Endothelial cell of umbilical vein (primary cell): ENCODE measurements at regions not wholly inside any gene's neighbourhood (a gene's known extent, or its start where the extent isn't known, plus 50 kb on each side); places are given as distances from the start of the nearest gene placed in this dataset.

ENCODE experiments used
- BruUV-seq: library from RNA; stranded (reverse); fragments of 400-500 nt; replicated peaks from 2 replicates; lab custom pipeline; 2021; lab: Mats Ljungman, UMichigan
- CTCF ChIA-PET: fragments of 300-600, 350-600 bp; sonication (Branson Sonifier 250); formaldehyde crosslinking; loops from one replicate; lab custom pipeline; 2021; ENCODE audit warnings: antibody characterized with exemption, inconsistent platforms; lab: Charles Lee
- POLR2A ChIA-PET: fragments of 300-600, 350-600 bp; sonication (Branson Sonifier 250); formaldehyde crosslinking; loops from one replicate; lab custom pipeline; 2021; ENCODE audit warnings: antibody characterized with exemption, inconsistent platforms; lab: Charles Lee
- DNase-seq: peaks from one replicate; pipeline ENCODE4 v3.0.0-alpha.2; 2011; ENCODE audit warnings: low read depth, low spot score
- FAIRE-seq: peaks from 2 replicates; lab custom pipeline; 2011; peaks lifted over from hg19 to GRCh38; lab: Jason Lieb, UNC
- H2AFZ ChIP-seq: 2 replicates; pipeline ENCODE4 v1.6.0; 2012; ENCODE audit warnings: low read depth, low read length, control low read depth, inconsistent platforms
- H3K27ac ChIP-seq: 2 replicates; pipeline ENCODE4 v1.5.1; 2011; ENCODE audit warnings: low read depth, mild to moderate bottlenecking, control low read depth, low read length, moderate library complexity; ENCODE audit not compliant: insufficient read depth
- H3K27me3 ChIP-seq, 2 experiments: 2 replicates each; pipeline versions ENCODE4 v1.6.0 to v1.6.1; 2011; ENCODE audit warnings: low read length in 2 of 2, mixed read lengths in 1 of 2; ENCODE audit not compliant: control insufficient read depth in 2 of 2, insufficient read depth in 2 of 2
- H3K36me3 ChIP-seq, 2 experiments: 2 replicates in 1 of 2; 3 replicates in 1 of 2; pipeline ENCODE4 v1.5.1; 2011; ENCODE audit warnings: low read length in 2 of 2, mild to moderate bottlenecking in 1 of 2, moderate library complexity in 1 of 2; ENCODE audit not compliant: control insufficient read depth in 2 of 2, insufficient read depth in 2 of 2; ENCODE audit errors: extremely low read depth in 1 of 2
- H3K4me1 ChIP-seq: 3 replicates; pipeline ENCODE4 v1.5.1; 2011; ENCODE audit warnings: mild to moderate bottlenecking, low read length; ENCODE audit not compliant: control insufficient read depth, insufficient read depth; ENCODE audit errors: extremely low read depth
- H3K4me2 ChIP-seq: 2 replicates; pipeline ENCODE4 v1.6.1; 2011; ENCODE audit warnings: low read length, control low read depth, mixed read lengths; ENCODE audit not compliant: insufficient read depth
- H3K4me3 ChIP-seq, 3 experiments: fragments of 200-600 bp in 1 of 3; sonication (generic), shearing (Covaris generic) in 1 of 3; replicated peaks in 1 of 3; 2 replicates each; pipeline ENCODE4 v1.5.1; 2011 to 2016; ENCODE audit warnings: control low read depth in 3 of 3, low read length in 3 of 3, mild to moderate bottlenecking in 2 of 3, inconsistent platforms in 1 of 3, low read depth in 1 of 3, moderate library complexity in 1 of 3; ENCODE audit not compliant: insufficient read depth in 1 of 3
- H3K79me2 ChIP-seq: 2 replicates; pipeline ENCODE4 v1.6.0; 2012; ENCODE audit warnings: low read length, inconsistent platforms; ENCODE audit not compliant: control insufficient read depth, insufficient read depth
- H3K9ac ChIP-seq: replicated peaks from 2 replicates; pipeline ENCODE3; 2011; ENCODE audit warnings: low read length, control low read depth; ENCODE audit not compliant: insufficient read depth; ENCODE audit errors: extremely low read depth
- H3K9me1 ChIP-seq: replicated peaks from 3 replicates; pipeline ENCODE4 v1.6.0; 2011; ENCODE audit warnings: mild to moderate bottlenecking, low read length; ENCODE audit not compliant: control insufficient read depth, insufficient read depth; ENCODE audit errors: extremely low read depth
- H3K9me3 ChIP-seq: replicated peaks from 2 replicates; pipeline ENCODE4 v1.5.1; 2012; ENCODE audit warnings: low read length, inconsistent platforms; ENCODE audit not compliant: control insufficient read depth, insufficient read depth
- H4K20me1 ChIP-seq: replicated peaks from 2 replicates; pipeline ENCODE3; 2011; ENCODE audit warnings: mild to moderate bottlenecking, low read length; ENCODE audit not compliant: control insufficient read depth, insufficient read depth; ENCODE audit errors: extremely low read depth
- CTCF ChIP-seq, 2 donors: IDR thresholded peaks; 1 replicate in 1 of 2; 2 replicates in 1 of 2; pipeline ENCODE4 v1.5.1; 2011; ENCODE audit warnings: low read length in 2 of 2, mild to moderate bottlenecking in 2 of 2, moderate library complexity in 2 of 2, control low read depth in 1 of 2, inconsistent platforms in 1 of 2, low read depth in 1 of 2; ENCODE audit not compliant: insufficient read depth in 1 of 2; ENCODE audit errors: extremely low read depth in 1 of 2
- EZH2 ChIP-seq: IDR thresholded peaks from 2 replicates; pipeline ENCODE4 v1.6.1; 2012; ENCODE audit warnings: borderline replicate concordance, low read depth, mild to moderate bottlenecking, moderate library complexity, low read length, inconsistent platforms; ENCODE audit not compliant: severe bottlenecking
- FOS ChIP-seq: IDR thresholded peaks from 2 replicates; pipeline ENCODE4 v1.6.1; 2011; ENCODE audit warnings: mild to moderate bottlenecking, low read length, moderate library complexity, borderline replicate concordance; ENCODE audit not compliant: insufficient read depth
- GATA2 ChIP-seq: IDR thresholded peaks from 2 replicates; pipeline ENCODE4 v1.7.0; 2011; ENCODE audit warnings: low read depth, mild to moderate bottlenecking, moderate library complexity, mixed read lengths, low read length; ENCODE audit not compliant: insufficient read length, insufficient read depth
- JUN ChIP-seq: IDR thresholded peaks from 2 replicates; pipeline ENCODE4 v1.6.1; 2011; ENCODE audit warnings: borderline replicate concordance, low read depth; ENCODE audit not compliant: insufficient read length, insufficient read depth
- MAX ChIP-seq: IDR thresholded peaks from 2 replicates; pipeline ENCODE4 v1.6.1; 2011; ENCODE audit not compliant: insufficient read depth, insufficient read length
- MYC ChIP-seq: IDR thresholded peaks from one replicate; pipeline ENCODE4 v1.6.1; 2011; ENCODE audit warnings: mild to moderate bottlenecking, low read depth, low read length
- POLR2A ChIP-seq: IDR thresholded peaks from 2 replicates; pipeline ENCODE4 v1.6.1; 2012; ENCODE audit warnings: low read depth, mild to moderate bottlenecking, control low read depth, low read length
- POLR2AphosphoS5 ChIP-seq: IDR thresholded peaks from 2 replicates; pipeline ENCODE4 v1.6.1; 2012; ENCODE audit warnings: low read depth, mild to moderate bottlenecking, control low read depth, low read length, moderate library complexity; ENCODE audit not compliant: insufficient read depth
- dilution Hi-C: fragments of 300-500 bp; cut with MboI; formaldehyde crosslinking; loops from one replicate; pipeline ENCODE4 v1.15.0; 2019; ENCODE audit warnings: low sequenced_read_pairs; ENCODE audit not compliant: extremely low pct_ligation_motif_present
- intact Hi-C: fragments of 100-400 bp; cut with micrococcal nuclease; formaldehyde crosslinking; loops from one replicate; pipeline ENCODE4 v1.10.0; 2022

- CTCF ChIA-PET: no interaction called here
- H3K4me2 ChIP-seq: no peak overlapping the region
Measured at GRCh38 chr2:220811952-220812570, 760.0 kb downstream of the EPHA4 start.

More at GRCh38 chr2:220811952-220812570, 760.0 kb downstream of the EPHA4 start:
- no peaks in the 10 kb centered on the region for H3K4me1 ChIP-seq
- DNase-seq: no peak
- no peak overlapping the region for H3K4me3 ChIP-seq
- dilution Hi-C loops: no loop called here
- TF ChIP-seq MAX (no peak), CTCF (IDR thresholded peaks at IDR 0.05; ENCODE audit: extremely low read depth in 1 of 2, insufficient read depth in 1 of 2, low read depth in 1 of 2, low read length in 2 of 2) (no peak), JUN (no peak), GATA2 (no peak), POLR2AphosphoS5 (no peak), FOS (no peak), POLR2A (no peak), EZH2 (no peak), MYC (no peak)
- no peak overlapping the region for H3K27ac ChIP-seq
- no peaks in the 10 kb centered on the region for H3K36me3 ChIP-seq
- FAIRE-seq: no peak
- POLR2A ChIA-PET: no interaction called here
- H3K9me1 ChIP-seq: no peaks in the 10 kb centered on the region
- intact Hi-C loops: no loop called here
- no TSS peak for BruUV-seq
- H3K79me2 ChIP-seq: no peaks in the 10 kb centered on the region
- H2AFZ ChIP-seq: no peak overlapping the region
- no peaks in the 10 kb centered on the region for H3K9me3 ChIP-seq
- H4K20me1 ChIP-seq: no peaks in the 10 kb centered on the region
- no peak overlapping the region for H3K9ac ChIP-seq
- no peaks in the 10 kb centered on the region for H3K27me3 ChIP-seq
